Activated CD8-positive, alpha-beta T cell treated with anti-CD3 and anti-CD28 coated beads, Interleukin-2, amount 10 ng/mL, durations not matched to agents 7 days and 5 days (primary cell): ENCODE measurements at regions not wholly inside any gene's neighbourhood (a gene's known extent, or its start where the extent isn't known, plus 50 kb on each side); places are given as distances from the start of the nearest gene placed in this dataset.

ENCODE experiments used
- ATAC-seq: fragments of 150-1000 bp; cut with Tn5 transposase; one replicate; pipeline ENCODE4 v1.10.0; 2021; ENCODE audit warnings: moderate library complexity
- CTCF ChIA-PET: fragments of 350-600 bp; sonication (Branson Sonifier 250); formaldehyde crosslinking; loops from one replicate; lab custom pipeline; 2021; ENCODE audit warnings: antibody characterized with exemption; lab: Charles Lee
- POLR2A ChIA-PET: fragments of 350-600 bp; sonication (Branson Sonifier 250); formaldehyde crosslinking; loops from one replicate; lab custom pipeline; 2021; ENCODE audit warnings: antibody characterized with exemption; lab: Charles Lee
- DNase-seq: peaks from one replicate; pipeline ENCODE4 v3.0.0-alpha.2; 2020
- H3K27ac Mint-ChIP-seq: one replicate; pipeline ENCODE4 v1.8.0; 2021; ENCODE audit warnings: mild to moderate bottlenecking, mixed read lengths
- H3K27me3 Mint-ChIP-seq: one replicate; pipeline ENCODE4 v1.8.0; 2021; ENCODE audit warnings: low read depth, mixed read lengths
- H3K36me3 Mint-ChIP-seq: one replicate; pipeline ENCODE4 v1.8.0; 2021; ENCODE audit warnings: low read depth, mixed read lengths
- H3K4me1 Mint-ChIP-seq: one replicate; pipeline ENCODE4 v1.8.0; 2021; ENCODE audit warnings: low read depth, mixed read lengths
- H3K4me3 Mint-ChIP-seq: one replicate; pipeline ENCODE4 v1.8.0; 2021; ENCODE audit warnings: mild to moderate bottlenecking, mixed read lengths
- H3K9me3 Mint-ChIP-seq: one replicate; pipeline ENCODE4 v1.8.0; 2022; ENCODE audit warnings: mixed read lengths; ENCODE audit not compliant: insufficient read depth

DNA sequence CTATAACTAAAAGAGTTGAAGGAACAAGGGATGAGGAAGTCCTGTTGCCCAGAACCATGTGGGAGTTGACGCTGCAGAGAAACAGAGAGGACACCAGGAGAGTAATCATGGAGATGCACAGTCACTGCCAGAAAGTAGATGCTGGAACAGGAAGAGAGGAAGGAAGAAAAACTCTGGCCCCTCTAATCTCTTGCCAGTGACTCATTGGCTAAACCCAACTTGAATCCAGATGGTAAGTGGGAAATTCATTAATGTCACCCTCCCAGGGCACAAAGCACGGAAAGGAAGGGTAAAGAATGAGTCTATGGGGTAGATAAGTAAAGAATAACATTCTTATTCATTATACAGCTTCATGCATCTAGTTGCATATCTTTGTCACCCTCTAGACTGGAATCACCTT is 631.9 kb downstream of the PRELID2 start:
- ATAC-seq, result no peak
- CTCF ChIA-PET, result no interaction called here
- Mint-ChIP-seq H3K27ac (no peak overlapping the region), H3K27me3 (no peaks in the 10 kb centered on the region), H3K4me1 (no peaks in the 10 kb centered on the region), H3K9me3 (peaks cover 6% of the 10 kb centered on the region), H3K36me3 (no peaks in the 10 kb centered on the region), H3K4me3 (no peak overlapping the region)
- DNase-seq, result no peak
- POLR2A ChIA-PET, result no interaction called here

DNA sequence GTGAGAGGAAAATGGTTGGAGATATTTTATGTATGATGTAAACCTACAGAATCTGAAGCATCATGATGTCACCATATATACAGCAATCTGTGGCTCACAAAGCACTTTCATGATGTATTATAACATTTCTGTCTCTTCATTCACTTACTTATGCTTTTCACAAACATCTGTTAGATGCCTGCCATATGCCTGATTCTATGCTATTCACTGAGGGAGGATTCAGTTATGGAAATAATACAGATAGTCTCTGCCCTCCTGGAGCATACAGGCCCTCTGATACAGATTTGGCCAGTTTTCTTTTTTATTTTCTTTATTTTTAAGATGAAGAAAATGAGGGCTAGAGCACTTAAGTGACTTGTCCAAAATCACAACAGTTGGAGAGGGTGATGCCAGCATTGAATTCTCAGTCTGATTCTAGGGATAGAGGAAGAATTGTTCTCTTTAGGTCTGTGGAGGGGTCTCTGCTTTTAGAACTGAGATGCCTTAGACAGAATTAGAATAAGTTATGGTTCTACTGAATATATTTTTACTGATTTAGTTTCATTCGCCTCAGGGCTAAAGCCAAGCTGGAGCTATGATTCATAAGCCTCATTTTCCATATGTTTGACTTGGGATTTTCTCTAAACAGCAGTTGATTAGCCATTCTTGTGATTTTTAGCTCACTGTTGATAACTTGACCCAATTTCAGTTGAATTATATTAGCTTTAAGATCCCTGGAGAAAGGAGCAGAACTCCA is 636.4 kb downstream of the PRELID2 start:
- Mint-ChIP-seq H3K27me3 (no peaks in the 10 kb centered on the region), H3K4me1 (no peaks in the 10 kb centered on the region), H3K9me3 (no peaks in the 10 kb centered on the region), H3K4me3 (no peak overlapping the region), H3K36me3 (no peaks in the 10 kb centered on the region), H3K27ac (no peak overlapping the region)
- ChIA-PET CTCF (no interaction called here), POLR2A (no interaction called here)
- no peak for DNase-seq
- no peak for ATAC-seq

DNA sequence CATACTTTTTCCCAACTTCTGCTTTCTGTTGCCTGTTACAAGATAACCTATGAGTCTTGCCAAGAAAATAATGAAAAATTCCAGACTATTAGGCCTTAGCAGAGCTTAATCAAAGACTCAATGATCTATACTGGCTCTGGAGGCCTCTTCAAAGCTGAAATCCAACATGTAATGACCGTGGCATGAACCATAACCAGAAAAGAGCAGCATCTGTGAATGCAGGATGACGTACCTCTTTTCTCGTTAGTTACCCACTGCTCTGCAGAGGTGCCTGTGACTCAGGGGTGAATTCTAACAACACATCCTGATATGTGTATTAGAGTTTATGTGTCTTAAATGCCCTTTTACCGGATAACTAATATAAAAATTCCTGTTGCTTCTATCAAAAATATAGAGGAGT is 645.4 kb downstream of the PRELID2 start:
- Mint-ChIP-seq H3K27ac (no peak overlapping the region), H3K4me1 (no peaks in the 10 kb centered on the region), H3K27me3 (no peaks in the 10 kb centered on the region), H3K9me3 (peaks cover 10% of the 10 kb centered on the region), H3K4me3 (no peak overlapping the region), H3K36me3 (no peaks in the 10 kb centered on the region)
- CTCF ChIA-PET, result no interaction called here
- POLR2A ChIA-PET, result no interaction called here
- ATAC-seq, result no peak
- DNase-seq, result no peak

DNA sequence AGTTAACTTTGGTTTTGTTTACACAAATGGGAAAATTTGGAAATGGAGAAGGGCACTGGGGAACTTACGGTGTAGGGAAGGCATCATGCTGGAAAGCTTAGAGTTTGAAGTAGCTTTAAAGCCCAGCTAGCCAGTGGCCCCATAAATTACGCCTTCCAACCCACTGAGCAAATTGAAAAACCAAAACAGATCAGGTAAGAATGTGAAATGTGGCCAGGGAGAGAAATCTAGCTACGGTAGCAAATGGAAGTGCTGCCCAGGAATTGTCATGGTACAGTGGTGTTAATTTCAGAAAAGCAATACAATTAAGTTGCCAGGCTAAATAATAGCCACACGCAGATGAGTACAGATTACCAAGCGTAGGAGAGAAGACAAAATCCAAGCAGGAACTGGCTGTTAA is 654.8 kb downstream of the PRELID2 start:
- CTCF ChIA-PET, result no interaction called here
- no peaks in the 10 kb centered on the region for H3K27me3 Mint-ChIP-seq
- no peaks in the 10 kb centered on the region for H3K4me1 Mint-ChIP-seq
- no peak for DNase-seq
- H3K9me3 Mint-ChIP-seq, result peaks cover 3% of the 10 kb centered on the region
- POLR2A ChIA-PET, result no interaction called here
- ATAC-seq, result no peak
- H3K36me3 Mint-ChIP-seq, result no peaks in the 10 kb centered on the region
- no peak overlapping the region for H3K4me3 Mint-ChIP-seq
- no peak overlapping the region for H3K27ac Mint-ChIP-seq

DNA sequence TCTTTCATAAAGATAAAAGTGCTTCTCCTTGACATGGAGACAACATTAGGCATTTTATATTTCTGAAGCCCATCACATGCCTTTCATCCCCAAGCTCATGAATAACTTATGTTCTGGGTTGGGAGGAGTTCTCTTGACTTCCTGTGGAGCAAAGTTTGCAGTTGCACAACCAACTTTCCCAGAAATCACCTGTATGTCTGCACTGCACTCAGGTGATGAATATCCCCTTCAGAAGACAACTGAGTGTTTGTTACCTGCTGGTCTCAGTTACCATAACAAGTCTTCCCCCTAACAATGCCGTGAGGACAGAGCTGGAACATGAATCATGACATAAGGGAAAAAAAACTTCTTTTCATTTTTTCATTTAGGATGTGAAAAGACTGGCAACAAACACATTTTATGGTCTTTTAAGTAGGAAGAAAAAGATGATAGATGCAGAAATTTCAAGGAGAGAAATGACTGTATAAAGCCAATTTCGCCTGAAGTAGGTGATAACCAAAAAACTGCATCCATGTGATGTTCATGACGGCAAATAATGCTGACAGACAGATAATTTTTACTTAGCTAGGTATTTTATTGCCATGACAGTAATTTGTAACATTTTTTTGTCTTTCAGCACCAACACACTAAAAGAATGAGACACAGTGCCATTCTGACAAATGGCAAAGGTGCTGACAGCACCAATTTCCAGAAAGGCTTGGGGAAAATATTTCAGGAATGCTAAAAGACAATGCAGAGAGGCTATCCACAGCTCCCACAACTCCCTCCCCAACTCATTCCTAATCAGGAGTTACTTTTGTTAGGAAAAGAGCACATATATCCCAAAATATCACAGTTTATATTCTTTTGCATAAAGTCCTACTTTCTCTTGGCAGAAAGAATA is 656.3 kb downstream of the PRELID2 start:
- Mint-ChIP-seq H3K27ac (no peak overlapping the region), H3K4me1 (no peaks in the 10 kb centered on the region), H3K4me3 (no peak overlapping the region), H3K27me3 (no peaks in the 10 kb centered on the region), H3K9me3 (peaks cover 3% of the 10 kb centered on the region), H3K36me3 (no peaks in the 10 kb centered on the region)
- DNase-seq (no peak), ATAC-seq (no peak)
- ChIA-PET CTCF (no interaction called here), POLR2A (no interaction called here)

DNA sequence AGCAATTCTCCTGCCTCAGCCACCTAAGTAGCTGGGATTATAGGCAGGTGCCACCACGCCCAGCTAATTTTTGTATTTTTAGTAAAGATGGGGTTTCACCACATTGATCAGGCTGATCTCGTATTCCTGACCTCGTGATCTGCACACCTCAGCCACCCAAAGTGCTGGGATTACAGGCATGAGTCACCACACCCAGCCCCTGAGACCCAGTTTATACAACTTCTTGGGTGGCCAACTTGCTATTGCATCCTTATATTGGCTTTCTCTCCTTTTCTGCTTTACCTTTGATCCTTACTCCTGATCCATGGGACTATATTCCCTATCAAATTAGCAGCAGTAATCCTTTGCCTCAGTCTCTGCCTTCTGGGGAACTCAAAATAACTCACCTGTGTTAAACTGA is 659.1 kb downstream of the PRELID2 start:
- no peak for ATAC-seq
- Mint-ChIP-seq H3K27ac (no peak overlapping the region), H3K27me3 (no peaks in the 10 kb centered on the region), H3K4me3 (no peak overlapping the region), H3K4me1 (no peaks in the 10 kb centered on the region), H3K9me3 (peaks cover 2% of the 10 kb centered on the region), H3K36me3 (no peaks in the 10 kb centered on the region)
- POLR2A ChIA-PET, result no interaction called here
- CTCF ChIA-PET, result no interaction called here
- no peak for DNase-seq

DNA sequence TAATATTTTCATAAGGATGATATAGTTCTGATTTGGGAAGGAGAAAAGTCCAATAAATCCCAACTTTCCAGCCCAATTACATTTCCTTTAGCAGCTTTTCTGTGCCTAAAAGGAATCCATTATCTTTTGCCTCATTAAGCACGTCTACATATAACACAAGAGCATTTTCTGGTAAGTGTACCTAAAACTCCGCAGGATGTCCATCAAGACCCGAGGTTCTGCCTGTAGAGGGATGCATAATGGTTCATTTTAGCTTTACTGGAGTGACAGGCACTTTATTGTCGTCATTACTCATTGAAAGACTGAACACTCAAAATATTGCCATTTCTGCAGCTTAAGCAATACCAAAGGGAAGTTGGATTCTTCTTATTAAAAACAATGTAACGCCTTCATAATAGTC is 669.0 kb downstream of the PRELID2 start:
- DNase-seq (no peak), ATAC-seq (no peak)
- Mint-ChIP-seq H3K4me3 (no peak overlapping the region), H3K4me1 (no peaks in the 10 kb centered on the region), H3K27ac (no peak overlapping the region), H3K36me3 (no peaks in the 10 kb centered on the region), H3K9me3 (no peaks in the 10 kb centered on the region), H3K27me3 (no peaks in the 10 kb centered on the region)
- POLR2A ChIA-PET, result no interaction called here
- CTCF ChIA-PET, result no interaction called here

DNA sequence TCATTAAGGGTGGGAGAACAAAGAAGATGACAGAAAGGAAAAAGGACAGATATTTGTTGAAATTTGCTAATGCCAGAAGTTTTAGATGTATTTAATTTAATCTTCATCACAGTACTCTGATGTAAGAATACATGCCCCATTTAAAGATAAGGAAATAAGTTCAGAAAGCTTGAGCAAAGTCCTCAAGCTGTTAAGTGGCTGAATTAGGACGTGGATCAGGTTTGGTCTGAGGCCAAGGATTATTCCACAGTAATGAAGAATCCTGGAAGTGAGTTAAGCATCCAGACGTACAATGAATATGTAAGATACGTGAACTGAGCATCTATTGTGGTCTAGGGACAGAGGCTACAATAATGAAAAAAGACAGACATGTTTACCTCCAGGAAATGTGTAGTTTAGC is 671.3 kb downstream of the PRELID2 start:
- CTCF ChIA-PET, result no interaction called here
- no peaks in the 10 kb centered on the region for H3K4me1 Mint-ChIP-seq
- H3K27me3 Mint-ChIP-seq, result no peaks in the 10 kb centered on the region
- no peaks in the 10 kb centered on the region for H3K9me3 Mint-ChIP-seq
- ATAC-seq (no peak), DNase-seq (no peak)
- no peak overlapping the region for H3K27ac Mint-ChIP-seq
- POLR2A ChIA-PET, result no interaction called here
- H3K4me3 Mint-ChIP-seq, result no peak overlapping the region
- H3K36me3 Mint-ChIP-seq, result no peaks in the 10 kb centered on the region

DNA sequence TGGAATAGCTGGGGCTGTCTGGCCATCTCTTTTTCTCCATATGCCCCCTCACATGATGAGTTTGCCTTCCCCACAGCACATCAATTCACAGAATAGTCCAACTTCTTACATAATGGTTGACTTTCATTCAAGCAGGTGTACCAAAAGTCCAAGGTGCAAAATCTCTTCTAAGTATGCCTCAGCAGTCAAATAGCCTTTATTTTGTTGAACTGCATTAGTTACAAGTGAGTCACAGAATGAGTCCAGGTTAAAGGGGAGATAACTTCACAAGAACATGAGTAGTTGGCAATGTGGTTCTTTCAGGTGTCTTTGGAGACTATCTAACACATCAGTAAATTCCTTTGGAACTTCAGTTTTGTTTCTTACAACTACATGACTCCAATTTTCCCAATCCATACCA is 672.5 kb downstream of the PRELID2 start:
- ATAC-seq, result no peak
- H3K4me3 Mint-ChIP-seq, result no peak overlapping the region
- no peak overlapping the region for H3K27ac Mint-ChIP-seq
- no peaks in the 10 kb centered on the region for H3K4me1 Mint-ChIP-seq
- no peaks in the 10 kb centered on the region for H3K27me3 Mint-ChIP-seq
- no peaks in the 10 kb centered on the region for H3K9me3 Mint-ChIP-seq
- CTCF ChIA-PET, result no interaction called here
- POLR2A ChIA-PET, result no interaction called here
- DNase-seq, result no peak
- H3K36me3 Mint-ChIP-seq, result no peaks in the 10 kb centered on the region

DNA sequence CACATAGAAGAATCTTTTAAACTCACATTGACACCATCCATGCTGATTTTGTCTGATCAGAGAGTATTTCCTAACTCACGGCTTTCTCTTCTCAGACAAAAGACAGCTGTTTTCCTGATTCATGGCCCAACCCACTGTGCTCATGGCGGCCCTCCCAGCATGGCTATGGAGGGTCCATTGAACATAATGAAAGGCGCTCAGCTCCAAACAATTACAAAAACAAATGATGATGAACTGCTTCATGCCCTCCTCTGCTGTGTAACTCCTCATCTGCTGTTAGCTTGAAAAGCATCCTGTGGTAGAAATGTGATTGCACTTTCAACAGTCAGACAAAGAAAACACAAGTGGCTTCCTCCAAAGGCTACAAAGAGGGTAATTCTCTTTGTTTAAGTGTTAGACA is 673.8 kb downstream of the PRELID2 start:
- CTCF ChIA-PET, result no interaction called here
- H3K27me3 Mint-ChIP-seq, result no peaks in the 10 kb centered on the region
- no peak overlapping the region for H3K4me3 Mint-ChIP-seq
- ATAC-seq, result no peak
- DNase-seq, result no peak
- POLR2A ChIA-PET, result no interaction called here
- H3K4me1 Mint-ChIP-seq, result no peaks in the 10 kb centered on the region
- no peaks in the 10 kb centered on the region for H3K36me3 Mint-ChIP-seq
- H3K9me3 Mint-ChIP-seq, result no peaks in the 10 kb centered on the region
- no peak overlapping the region for H3K27ac Mint-ChIP-seq

DNA sequence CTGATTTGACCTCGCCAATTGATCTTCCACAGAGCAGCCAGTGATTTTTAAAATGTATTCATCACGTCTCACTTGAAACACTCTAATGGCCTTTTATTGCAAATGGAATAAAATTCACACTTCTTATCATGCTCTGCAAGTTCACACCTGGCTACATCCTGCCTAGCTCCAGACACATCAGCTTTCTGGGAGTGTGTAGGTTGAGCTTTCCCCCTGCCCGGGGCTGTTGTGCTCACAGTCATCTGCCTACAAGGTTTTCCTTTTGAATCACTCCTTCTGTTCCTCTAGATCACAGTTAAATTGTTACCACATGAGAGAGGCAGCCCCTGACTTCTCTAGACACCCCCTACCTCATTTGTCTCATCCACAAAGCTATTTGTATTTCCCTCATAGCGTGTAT is 674.5 kb downstream of the PRELID2 start:
- DNase-seq (no peak), ATAC-seq (no peak)
- H3K27me3 Mint-ChIP-seq, result no peaks in the 10 kb centered on the region
- no peaks in the 10 kb centered on the region for H3K36me3 Mint-ChIP-seq
- no peaks in the 10 kb centered on the region for H3K9me3 Mint-ChIP-seq
- H3K27ac Mint-ChIP-seq, result no peak overlapping the region
- POLR2A ChIA-PET, result no interaction called here
- no peaks in the 10 kb centered on the region for H3K4me1 Mint-ChIP-seq
- no peak overlapping the region for H3K4me3 Mint-ChIP-seq
- CTCF ChIA-PET, result no interaction called here

DNA sequence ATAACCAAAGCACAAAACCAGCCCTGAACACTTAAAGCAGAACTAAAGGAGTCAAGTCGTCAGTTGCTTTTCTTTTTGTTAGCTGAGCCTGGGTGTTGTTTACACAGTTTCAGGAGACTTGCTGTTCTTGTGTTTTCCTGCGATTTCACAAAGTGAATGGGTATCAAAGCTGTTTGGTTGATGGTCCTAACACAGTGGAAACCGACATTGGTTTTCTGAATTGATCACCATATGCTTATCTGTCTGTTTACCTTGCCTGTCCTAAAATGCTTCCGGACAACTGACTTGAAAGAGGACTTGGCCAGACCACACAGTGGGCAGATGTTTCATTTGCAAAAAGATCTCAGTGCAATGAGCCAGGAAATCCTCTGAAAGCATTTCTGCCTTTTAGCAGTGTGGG is 676.4 kb downstream of the PRELID2 start:
- Mint-ChIP-seq H3K36me3 (no peaks in the 10 kb centered on the region), H3K27ac (no peak overlapping the region), H3K9me3 (no peaks in the 10 kb centered on the region), H3K4me3 (no peak overlapping the region), H3K4me1 (no peaks in the 10 kb centered on the region), H3K27me3 (no peaks in the 10 kb centered on the region)
- no peak for DNase-seq
- no peak for ATAC-seq
- CTCF ChIA-PET, result no interaction called here
- POLR2A ChIA-PET, result no interaction called here
